Pulmonary artery endothelial cell (primary cell): ENCODE measurements at regions not wholly inside any gene's neighbourhood (a gene's known extent, or its start where the extent isn't known, plus 50 kb on each side); places are given as distances from the start of the nearest gene placed in this dataset.
"Not testable (repeated sequence)": the region's sequence is repeated elsewhere in the genome, so short reads cannot be mapped to it uniquely, and the experiment has no call there.

ENCODE experiments used
- DNase-seq: peaks from one replicate; pipeline ENCODE4 v3.0.0-alpha.2; 2011; ENCODE audit warnings: low read depth, low spot score

DNA sequence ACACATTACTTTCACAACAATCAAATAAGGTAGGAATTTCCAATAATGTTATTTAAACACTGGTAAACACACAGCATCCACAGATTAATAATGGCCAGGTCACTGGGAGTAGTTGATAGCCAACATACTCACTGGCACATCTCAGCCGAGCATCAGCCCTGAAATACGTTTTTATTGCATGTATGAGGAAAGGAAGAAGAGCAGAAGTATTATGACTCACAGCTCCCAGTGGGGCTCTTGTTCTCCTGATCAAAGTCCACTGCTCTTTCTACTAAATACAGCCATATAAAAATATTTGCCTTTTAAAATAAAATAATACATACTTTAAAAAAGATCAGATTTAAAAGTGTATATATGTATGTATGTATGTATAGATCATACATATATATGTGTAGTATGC is 999.6 kb downstream of the SUCLG1 start:
- DNase-seq = no peak

DNA sequence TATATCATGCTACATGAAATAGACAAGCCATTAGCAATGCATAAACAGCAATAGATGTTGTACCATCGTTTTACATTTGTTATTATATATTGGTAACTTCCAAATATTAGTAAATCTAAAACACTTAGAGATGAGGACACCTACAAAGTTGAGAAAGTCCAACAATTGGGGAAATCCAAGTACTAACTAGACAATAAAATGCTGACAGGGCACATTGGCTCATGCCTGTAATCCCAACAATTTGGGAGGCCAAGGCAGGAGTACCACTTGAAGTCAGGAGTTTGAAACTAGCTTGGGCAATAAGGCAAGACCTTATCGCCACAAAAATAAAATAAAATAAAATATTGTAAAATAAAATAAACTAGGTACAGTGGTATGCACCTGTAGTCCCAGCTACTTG is 1023.1 kb downstream of the SUCLG1 start:
- no peak for DNase-seq

DNA sequence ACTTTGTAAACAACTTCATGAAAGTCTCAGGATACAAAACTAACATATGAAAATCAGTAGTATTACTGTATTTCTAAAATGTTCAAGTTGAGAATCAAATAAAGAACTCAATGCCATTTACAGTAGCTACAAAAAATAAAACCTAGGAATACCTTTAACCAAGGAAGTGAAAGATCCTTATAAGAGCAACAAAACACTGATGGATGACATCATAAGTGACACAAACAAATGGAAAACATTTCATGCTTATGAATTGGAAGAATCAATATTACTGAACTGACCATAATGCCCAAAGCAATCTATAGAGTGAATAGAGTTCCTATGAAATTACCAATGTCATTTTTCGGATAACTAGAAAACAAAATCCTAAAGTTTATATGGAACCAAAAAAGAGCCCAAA is 1038.1 kb downstream of the SUCLG1 start:
- no peak for DNase-seq

DNA sequence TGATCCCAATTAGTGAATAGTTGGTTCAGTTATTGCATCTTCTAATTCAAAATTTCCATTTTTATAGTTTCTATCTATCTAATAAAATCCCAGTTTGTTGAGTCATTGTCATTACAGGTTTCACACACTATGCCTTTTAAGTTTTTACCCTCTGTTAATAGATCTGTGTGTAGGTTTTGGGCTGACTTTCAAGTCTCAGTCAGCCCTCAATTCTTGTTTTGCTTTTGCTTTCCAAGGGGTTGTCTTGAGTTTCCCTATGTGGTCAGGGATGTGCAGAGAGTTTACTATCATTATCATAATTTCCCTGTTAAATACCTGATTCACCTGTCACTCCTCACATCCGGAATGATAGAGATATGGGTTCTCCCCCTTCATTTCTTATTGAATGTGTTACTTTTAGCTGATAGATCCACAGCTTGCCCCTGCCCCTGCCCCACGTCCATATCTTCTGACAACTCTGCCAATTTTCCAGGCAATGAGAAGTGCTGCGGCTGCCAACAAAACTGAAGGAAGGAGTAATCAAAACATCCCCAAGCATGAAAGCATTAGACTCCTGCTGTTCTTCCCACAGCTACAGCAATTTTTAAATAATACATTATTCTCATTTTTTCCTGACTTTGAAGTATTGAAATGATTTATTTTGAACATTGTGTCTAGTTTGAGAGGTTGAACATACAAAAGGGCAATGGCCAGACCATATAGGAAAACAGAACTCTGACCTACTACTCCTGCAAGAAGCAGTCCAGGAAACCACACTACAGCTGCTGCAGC is 1064.8 kb downstream of the SUCLG1 start:
- no peak for DNase-seq

DNA sequence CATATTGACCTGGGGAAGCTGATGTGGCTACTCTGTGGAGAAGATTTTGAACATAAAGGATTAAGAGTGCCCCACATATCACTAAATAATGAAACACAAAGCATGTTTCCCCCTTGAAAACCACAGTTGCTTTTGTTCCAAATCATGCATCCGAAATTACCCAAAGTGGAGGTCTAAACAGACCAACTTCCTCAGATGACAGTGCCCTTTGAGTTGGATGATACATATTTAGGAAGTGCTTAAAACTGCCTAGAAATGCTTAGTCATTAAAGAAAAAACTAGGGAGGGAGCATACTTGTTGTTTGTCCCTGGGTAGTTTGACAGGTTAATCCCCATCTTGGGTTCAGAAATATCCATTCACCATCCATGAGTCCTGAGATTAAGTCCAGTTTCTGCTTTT is 1070.3 kb downstream of the SUCLG1 start:
- no peak for DNase-seq

DNA sequence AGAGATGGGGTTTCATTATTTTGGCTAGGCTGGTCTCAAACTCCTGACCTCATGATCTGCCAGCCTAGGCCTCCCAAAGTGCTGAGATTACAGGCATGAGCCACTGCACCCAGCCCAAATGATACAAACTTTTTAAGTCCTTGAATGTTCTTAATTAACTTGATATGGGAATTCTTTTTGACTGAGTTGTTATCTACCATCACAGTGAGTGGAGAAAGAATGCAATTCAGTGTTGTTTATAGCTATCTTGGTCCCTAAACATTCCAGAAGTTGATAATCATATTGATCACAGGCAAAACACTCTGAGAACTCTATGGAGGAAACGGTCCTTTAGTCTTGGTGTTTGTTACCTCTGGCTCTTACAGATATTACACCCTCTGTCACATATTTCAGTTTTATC is 1072.5 kb downstream of the SUCLG1 start:
- DNase-seq = no peak

DNA sequence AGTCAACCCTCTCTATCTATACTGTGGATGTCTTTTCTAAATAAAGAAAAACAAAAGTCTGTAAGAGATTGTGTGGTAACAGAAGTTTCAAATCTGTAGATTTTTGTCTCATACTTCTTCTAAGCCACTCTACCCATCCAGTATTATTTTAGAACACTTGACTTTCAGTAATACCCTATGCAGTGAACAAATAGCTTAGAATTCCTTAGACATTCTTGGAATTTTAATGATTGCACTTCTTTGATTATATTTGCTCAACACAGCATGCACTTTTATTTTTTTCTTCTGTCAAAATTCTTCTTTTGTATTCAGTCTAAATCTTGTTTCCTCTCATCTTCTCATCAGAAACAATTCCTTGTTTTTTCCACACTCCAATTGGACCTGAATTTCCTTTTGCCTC is 1080.2 kb downstream of the SUCLG1 start:
- no peak for DNase-seq

DNA sequence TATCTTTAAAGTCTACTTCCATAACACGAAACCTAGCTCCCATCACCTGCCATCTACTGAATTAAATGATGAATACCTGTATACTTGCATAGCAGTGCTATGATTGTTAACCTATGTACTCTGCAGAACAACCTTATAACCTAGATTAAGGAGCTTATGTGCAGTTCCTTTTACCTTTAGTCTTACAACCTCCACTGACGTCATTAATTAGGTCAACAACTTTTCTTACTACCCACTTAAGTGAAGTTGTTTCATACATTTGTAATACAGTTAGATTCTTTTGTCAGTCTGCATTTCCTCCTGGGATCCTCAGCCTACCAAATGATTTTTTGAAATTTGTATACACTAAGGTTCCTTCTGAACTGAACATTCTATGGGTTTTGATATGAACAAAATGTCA is 1082.3 kb downstream of the SUCLG1 start:
- DNase-seq = no peak

DNA sequence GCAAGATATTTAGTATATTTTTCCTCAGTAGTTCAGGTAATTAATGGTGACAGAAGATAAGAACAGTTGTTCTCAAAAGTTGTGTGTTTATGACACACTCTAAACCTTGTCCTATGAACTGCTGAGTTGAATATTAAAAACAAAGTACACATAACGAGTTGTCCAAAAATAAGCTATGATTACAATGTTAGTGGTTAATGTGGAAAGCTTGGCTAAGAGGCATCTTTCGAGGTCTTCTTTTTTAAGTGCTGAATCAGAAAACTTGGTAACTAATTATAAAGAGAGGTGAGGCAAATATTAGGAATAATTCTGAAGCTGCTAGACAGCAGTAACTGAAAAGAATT is 1088.7 kb downstream of the SUCLG1 start:
- no peak for DNase-seq

DNA sequence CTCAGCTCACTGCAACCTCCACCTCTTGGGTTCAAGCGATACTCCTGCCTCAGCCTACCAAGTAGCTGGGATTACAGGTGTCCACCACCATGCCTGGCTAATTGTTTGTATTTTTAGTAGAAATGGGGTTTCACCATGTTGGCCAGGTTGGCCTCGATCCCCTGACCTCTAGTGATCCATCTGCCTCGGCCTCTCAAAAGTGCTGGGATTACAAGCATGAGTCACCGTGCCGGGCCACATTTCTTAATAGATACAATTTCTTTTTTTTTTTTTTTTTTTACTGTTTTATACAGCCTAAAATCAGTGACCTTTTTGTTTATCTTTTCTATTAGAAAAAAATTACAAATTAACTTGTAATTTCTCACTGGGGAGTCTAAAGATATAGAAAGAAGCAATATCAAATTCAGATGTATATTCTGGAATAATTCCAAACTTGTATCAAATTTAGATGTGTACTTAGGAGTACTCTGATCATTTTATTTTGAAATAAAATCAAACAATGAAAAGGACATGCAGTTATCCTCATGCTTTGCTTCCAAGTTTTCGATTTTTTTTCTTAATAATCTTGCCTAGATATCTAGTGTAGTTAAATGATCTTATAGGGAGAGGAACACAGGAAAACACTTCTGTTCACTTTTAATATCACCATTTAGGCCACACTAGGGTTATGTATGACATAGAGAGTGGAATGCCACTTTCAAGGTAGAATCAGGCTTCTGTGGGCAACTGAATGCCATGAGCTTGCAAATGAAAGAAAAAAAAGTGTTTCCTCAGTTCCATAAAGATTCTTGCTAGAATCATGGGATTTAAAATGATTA is 1089.3 kb downstream of the SUCLG1 start:
- DNase-seq = no peak

DNA sequence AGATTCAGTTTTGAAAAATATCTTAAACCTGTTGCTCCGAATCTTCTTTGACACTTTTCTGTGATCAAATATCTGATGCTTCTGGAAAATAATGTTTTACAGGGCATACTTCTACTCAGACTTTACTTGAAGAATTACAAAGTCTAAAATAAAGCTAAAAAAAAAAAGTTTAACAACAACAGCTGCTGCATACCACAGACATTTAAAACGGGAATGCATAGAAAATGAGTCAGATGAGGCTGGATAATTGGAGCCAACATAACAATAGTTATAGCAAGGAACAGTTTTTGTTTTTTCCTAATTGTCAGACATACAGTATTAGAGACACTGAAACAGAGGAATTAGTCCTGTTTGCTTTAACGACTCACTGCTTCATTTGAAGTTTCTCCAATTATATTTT is 1090.2 kb downstream of the SUCLG1 start:
- peak; percentile 3 for DNase-seq

DNA sequence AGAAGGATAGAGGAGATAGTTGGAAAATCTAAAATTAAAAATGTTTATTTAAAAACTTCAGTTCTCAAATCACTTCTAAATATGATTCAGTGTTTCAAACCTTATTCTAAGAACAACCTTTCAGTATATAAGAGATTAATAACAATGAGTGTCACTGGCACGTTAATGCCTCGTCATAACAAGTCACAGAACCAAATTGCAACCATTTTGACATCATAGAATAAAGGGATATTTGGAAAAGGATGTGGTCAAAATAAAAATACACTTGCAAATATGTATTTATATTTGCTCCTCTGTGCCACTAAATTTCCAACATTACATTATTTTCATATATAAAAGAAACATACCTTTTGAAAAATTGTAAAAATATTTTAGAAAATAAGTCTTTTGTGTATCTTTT is 1090.6 kb downstream of the SUCLG1 start:
- no peak for DNase-seq

DNA sequence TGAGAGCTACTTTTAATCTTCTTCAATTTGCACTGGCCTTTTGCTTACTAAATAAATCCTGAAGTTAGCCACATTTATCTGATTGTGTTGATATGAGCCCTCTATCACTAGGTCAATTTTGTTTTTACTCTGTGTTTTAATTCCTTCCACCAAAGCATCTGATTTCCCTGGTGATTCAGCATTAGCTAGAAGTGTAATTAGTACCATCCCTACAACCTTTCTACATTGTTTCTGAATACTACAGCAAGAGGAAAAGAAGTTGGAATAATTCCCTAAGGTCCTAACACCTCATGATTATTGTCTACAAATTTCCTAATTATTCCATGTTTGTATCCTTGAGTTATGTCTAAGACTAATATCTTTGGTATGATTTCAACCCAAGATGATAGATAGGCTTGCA is 1093.6 kb downstream of the SUCLG1 start:
- no peak for DNase-seq

DNA sequence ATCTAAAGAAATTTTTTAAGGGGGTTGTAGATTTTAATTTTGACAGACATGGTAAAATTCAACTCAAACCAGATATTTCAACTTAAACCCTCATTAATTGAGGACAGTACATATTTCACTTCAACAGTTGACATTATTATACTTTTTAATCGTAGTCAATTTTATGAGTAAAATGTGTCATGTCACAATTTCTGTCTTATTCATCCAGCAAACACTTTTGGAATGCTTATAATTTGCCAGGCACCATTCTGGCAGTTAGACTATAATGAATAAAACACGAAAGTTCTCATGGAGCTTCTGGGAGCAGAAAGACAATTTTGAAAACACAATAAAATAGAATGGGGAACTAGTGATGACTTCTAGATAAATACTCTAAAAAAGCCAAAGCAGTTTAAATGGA is 1094.8 kb downstream of the SUCLG1 start:
- no peak for DNase-seq

DNA sequence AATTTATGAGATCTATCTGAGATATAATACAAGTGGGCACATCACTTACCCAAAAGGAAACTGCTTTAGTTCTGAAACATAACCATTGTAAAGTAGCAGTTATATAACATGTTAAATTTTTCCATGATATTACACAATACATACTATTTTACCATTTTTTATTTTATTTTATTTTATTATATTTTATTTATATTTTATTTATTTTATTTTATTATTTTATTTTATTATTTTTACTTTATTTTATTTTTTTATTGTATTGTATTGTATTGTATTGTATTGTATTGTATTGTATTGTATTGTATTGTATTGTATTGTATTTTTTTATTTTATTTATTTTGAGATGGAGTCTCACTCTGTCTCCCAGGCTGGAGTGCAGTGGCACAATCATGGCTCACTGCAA is 1095.9 kb downstream of the SUCLG1 start:
- DNase-seq = not testable (repeated sequence)

DNA sequence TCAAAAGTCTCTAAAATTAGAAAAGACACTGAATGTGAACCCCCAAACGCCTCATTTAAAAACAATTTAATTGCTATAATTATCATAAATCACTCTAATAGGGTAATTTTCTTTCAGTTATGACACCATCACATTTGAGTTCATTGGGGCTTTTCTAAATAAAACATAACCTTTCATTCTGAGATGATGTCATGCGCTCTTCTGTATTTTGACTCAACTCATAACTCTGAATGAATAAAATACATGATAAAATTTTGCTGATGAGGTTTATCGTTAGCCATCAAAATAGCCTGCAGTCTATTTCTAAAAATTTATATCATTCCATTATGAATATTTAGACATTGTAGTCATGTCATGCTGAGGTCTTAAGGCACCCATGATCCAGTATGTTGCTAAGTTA is 1099.7 kb downstream of the SUCLG1 start:
- no peak for DNase-seq

DNA sequence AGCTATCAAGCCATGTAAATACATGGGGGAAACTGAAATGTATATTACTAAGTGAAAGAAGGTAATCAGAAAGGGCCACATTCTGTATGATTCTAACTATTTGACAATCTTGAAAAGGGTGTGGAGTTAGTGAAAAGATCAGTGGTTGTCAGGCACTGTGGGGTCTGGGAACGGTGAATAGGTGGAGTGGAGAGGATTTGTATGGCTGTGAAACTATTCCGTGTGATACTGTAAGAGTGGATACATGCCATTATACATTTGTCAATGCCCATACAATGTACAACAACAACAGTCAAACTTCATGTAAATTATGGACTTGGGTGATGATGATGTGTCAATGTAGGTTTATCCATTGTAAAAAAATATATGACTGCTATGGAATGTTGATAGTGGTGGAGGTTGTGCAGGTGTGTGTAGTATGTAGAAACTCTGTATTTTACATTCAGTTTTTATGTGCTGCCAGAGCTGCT is 1116.2 kb downstream of the SUCLG1 start:
- no peak for DNase-seq

DNA sequence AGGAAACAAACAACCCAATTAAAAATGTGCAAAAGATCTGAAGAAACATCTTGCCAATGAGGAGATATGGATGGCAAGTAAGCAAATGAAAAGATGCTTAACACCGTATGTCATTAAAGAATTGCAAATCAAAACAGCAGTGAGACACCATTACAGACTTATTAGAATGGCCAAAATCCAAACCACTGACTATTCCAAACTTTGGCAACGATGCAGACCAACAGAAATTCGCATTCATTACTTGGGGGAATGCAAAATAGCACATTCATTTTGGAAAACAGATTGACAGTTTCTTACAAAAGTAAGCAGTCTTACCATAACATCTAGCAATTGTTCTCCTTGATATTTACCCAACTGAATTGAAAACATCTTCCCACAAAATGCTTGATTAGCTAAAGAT is 1118.7 kb downstream of the SUCLG1 start:
- DNase-seq = no peak

DNA sequence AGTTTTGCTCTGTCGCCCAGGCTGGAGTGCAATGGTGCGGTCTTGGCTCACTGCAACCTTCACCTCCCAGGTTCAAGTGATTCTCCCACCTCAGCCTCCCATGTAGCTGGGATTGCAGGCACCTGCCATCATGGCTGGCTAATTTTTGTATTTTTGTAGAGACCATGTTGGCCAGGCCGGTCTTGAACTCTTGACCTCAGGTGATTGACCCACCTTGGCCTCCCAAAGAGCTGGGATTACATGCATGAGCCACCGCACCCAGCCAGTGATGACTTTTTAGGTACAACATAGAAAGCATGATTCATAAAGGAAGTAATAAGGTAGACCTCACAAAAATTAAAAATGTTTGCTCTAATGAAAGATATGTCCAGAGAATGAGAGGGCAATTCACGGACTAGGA is 1119.1 kb downstream of the SUCLG1 start:
- DNase-seq = not testable (repeated sequence)

DNA sequence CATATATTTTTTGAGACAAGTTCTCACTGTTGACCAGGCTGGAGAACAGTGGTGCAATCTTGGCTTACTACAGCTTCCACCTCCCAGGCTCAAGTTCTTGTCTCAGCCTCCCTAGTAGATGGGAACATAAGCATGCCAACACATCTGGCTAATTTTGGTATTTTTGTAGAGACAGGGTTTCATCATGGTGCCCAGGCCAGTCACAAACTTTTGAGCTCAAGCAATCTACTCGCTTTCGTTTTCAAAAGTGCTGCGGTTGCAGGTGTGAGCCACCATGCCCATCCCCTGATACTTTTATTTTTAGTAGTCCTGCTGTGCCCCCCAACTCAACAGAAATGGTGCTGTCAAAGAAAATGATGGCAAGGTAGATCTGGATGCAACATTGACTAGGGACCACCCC is 1127.3 kb downstream of the SUCLG1 start:
- DNase-seq = no peak

DNA sequence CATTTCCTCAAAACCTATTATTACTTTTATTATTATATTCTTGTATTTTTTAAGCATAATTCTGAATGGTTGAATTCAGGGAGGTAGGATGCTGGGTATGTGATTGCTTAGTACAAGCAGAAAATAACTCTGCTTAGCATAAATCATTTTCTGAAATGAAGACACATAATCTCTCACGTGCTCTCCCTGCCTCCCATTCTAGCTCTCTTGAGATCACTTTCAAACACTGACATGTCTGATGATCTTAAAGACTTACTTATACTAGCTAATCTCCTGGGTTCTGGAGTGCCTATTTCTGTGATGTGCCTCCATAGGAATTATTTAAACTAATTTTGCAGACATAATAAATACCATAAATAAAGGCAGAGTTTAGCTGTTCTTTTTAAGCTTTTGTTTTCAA is 1136.0 kb downstream of the SUCLG1 start:
- no peak for DNase-seq

DNA sequence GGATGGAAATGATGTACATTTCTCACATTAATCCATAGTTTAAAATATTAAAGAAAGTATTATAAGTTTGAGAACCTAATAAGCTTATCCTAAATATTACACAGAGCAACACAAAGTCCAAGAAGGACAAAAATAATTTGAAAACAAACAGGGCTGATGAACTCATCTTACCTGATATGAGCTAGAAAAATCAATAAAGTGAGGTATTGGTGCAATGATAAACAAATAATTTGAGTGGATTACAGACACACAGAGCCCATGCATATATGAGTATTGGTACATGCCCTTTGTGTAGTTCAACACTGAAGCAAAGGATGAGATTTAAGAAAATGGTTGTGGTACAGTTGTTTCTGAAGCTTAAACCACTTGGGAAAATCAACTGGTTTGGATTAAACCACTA is 1139.0 kb downstream of the SUCLG1 start:
- DNase-seq = no peak

DNA sequence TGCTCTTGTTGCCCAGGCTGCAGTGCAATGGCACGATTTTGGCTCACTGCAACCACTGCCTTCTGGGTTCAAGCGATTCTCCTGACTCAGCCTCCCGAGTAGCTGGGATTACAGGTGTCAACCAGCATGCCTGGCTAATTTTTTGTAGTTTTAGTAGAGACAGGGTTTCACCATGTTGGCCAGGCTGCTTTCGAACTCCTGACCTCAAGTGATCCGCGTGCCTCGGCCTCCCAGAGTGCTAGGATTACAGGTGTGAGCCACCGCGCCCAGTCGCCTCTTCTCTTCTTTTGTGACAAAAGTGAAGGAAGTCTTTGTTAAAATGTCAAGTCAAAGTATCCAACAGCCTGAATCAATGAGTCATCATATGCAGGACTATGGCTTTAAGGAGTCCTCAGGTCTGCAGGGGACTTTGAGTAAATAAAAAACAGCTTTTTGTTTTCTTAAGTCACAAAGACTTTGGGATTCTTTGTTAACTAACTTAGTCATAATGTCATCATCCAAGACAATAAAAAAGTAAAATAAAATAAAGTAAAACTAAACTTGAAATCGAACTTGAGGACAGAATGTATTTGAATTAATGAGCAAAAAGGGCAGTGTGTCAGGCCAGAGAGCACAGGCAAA is 1153.2 kb downstream of the SUCLG1 start:
- DNase-seq = no peak
